Keratinocyte (primary cell): ENCODE measurements at regions not wholly inside any gene's neighbourhood (a gene's known extent, or its start where the extent isn't known, plus 50 kb on each side); places are given as distances from the start of the nearest gene placed in this dataset.
"Not testable (repeated sequence)": the region's sequence is repeated elsewhere in the genome, so short reads cannot be mapped to it uniquely, and the experiment has no call there.

ENCODE experiments used
- DNase-seq: peaks from one replicate; pipeline ENCODE4 v3.0.0-alpha.2; 2011; ENCODE audit warnings: low read depth, missing footprints, low spot score
- FAIRE-seq: peaks from 2 replicates; lab custom pipeline; 2011; peaks lifted over from hg19 to GRCh38; lab: Jason Lieb, UNC
- H2AFZ ChIP-seq: 2 replicates; pipeline ENCODE4 v1.6.0; 2012; ENCODE audit warnings: low read length, control low read depth, inconsistent platforms; ENCODE audit not compliant: control insufficient read depth
- H3K27ac ChIP-seq: 2 replicates; pipeline ENCODE4 v1.5.1; 2011; ENCODE audit warnings: low read length; ENCODE audit not compliant: control insufficient read depth, insufficient read depth
- H3K27me3 ChIP-seq: 3 replicates; pipeline ENCODE4 v1.6.0; 2011; ENCODE audit warnings: low read length; ENCODE audit not compliant: control insufficient read depth, insufficient read depth; ENCODE audit errors: extremely low read depth
- H3K36me3 ChIP-seq, 2 experiments: 2 replicates in 1 of 2; 3 replicates in 1 of 2; pipeline ENCODE4 v1.5.1; 2011; ENCODE audit warnings: low read length in 2 of 2, mild to moderate bottlenecking in 1 of 2; ENCODE audit not compliant: control insufficient read depth in 2 of 2, insufficient read depth in 2 of 2; ENCODE audit errors: extremely low read depth in 1 of 2
- H3K4me1 ChIP-seq: 3 replicates; pipeline ENCODE4 v1.5.1; 2011; ENCODE audit warnings: low read length; ENCODE audit not compliant: control insufficient read depth, insufficient read depth; ENCODE audit errors: extremely low read depth
- H3K4me2 ChIP-seq: 3 replicates; pipeline ENCODE4 v1.6.0; 2011; ENCODE audit warnings: low read depth, low read length; ENCODE audit not compliant: control insufficient read depth, insufficient read depth; ENCODE audit errors: extremely low read depth
- H3K4me3 ChIP-seq, 3 experiments: fragments of 200-600 bp in 1 of 3; sonication (generic) in 1 of 3; 2 replicates in 2 of 3; 3 replicates in 1 of 3; pipeline ENCODE4 v1.5.1; 2011 to 2016; ENCODE audit warnings: low read length in 3 of 3, mild to moderate bottlenecking in 3 of 3, control low read depth in 2 of 3, inconsistent platforms in 1 of 3, low read depth in 1 of 3, mixed read lengths in 1 of 3, mixed run types in 1 of 3, moderate library complexity in 1 of 3; ENCODE audit not compliant: control insufficient read depth in 2 of 3, insufficient read depth in 2 of 3; ENCODE audit errors: extremely low read depth in 1 of 3
- H3K79me2 ChIP-seq: 2 replicates; pipeline ENCODE4 v1.6.0; 2012; ENCODE audit warnings: low read length; ENCODE audit not compliant: control insufficient read depth, insufficient read depth
- H3K9ac ChIP-seq: 3 replicates; pipeline ENCODE4 v1.6.0; 2011; ENCODE audit warnings: low read length; ENCODE audit not compliant: control insufficient read depth, insufficient read depth; ENCODE audit errors: extremely low read depth
- H3K9me1 ChIP-seq: 3 replicates; pipeline ENCODE4 v1.6.0; 2011; ENCODE audit warnings: low read length; ENCODE audit not compliant: control insufficient read depth, insufficient read depth; ENCODE audit errors: extremely low read depth
- H3K9me3 ChIP-seq: 2 replicates; pipeline ENCODE4 v1.5.1; 2012; ENCODE audit warnings: low read depth, low read length; ENCODE audit not compliant: control insufficient read depth
- H4K20me1 ChIP-seq: 3 replicates; pipeline ENCODE4 v1.6.0; 2011; ENCODE audit warnings: low read length; ENCODE audit not compliant: control insufficient read depth, insufficient read depth; ENCODE audit errors: extremely low read depth
- EZH2 ChIP-seq: IDR thresholded peaks from one replicate; pipeline ENCODE4 v1.6.1; 2012; ENCODE audit warnings: inconsistent platforms, mild to moderate bottlenecking, low read length, moderate library complexity
- dilution Hi-C: fragments of 300-500 bp; cut with MboI; formaldehyde crosslinking; loops from one replicate; pipeline ENCODE4 v1.7.0; 2020; ENCODE audit warnings: low sequenced_read_pairs; ENCODE audit not compliant: extremely low pct_ligation_motif_present
- TF ChIP-seq, protein P1 (sequence below), 3 experiments: IDR thresholded peaks in 1 of 3; conservative IDR thresholded peaks in 1 of 3; optimal IDR thresholded peaks in 1 of 3; 2 replicates in 2 of 3; 3 replicates in 1 of 3; pipeline versions ENCODE3 to v1.5.1; 2011; ENCODE audit warnings: low read length in 3 of 3, mild to moderate bottlenecking in 3 of 3, moderate library complexity in 2 of 3, control low read depth in 1 of 3, inconsistent platforms in 1 of 3; ENCODE audit not compliant: insufficient read depth in 2 of 3; ENCODE audit errors: extremely low read depth in 1 of 3

GRCh38 chr11:86877503-86877902 is 77.2 kb downstream of the PRSS23 start:
- Histone ChIP-seq H3K79me2 (no peaks in the 10 kb centered on the region), H3K4me2 (no peak overlapping the region), H3K4me3 (no peak overlapping the region), H2AFZ (no peak overlapping the region), H4K20me1 (no peaks in the 10 kb centered on the region), H3K36me3 (no peaks in the 10 kb centered on the region), H3K9me3 (no peaks in the 10 kb centered on the region), H3K27ac (no peak overlapping the region), H3K27me3 (no peaks in the 10 kb centered on the region), H3K9me1 (no peaks in the 10 kb centered on the region), H3K4me1 (no peaks in the 10 kb centered on the region), H3K9ac (no peak overlapping the region)
- dilution Hi-C loops, result no loop called here
- FAIRE-seq, result no peak
- no peak for DNase-seq
- TF ChIP-seq, protein P1, sequence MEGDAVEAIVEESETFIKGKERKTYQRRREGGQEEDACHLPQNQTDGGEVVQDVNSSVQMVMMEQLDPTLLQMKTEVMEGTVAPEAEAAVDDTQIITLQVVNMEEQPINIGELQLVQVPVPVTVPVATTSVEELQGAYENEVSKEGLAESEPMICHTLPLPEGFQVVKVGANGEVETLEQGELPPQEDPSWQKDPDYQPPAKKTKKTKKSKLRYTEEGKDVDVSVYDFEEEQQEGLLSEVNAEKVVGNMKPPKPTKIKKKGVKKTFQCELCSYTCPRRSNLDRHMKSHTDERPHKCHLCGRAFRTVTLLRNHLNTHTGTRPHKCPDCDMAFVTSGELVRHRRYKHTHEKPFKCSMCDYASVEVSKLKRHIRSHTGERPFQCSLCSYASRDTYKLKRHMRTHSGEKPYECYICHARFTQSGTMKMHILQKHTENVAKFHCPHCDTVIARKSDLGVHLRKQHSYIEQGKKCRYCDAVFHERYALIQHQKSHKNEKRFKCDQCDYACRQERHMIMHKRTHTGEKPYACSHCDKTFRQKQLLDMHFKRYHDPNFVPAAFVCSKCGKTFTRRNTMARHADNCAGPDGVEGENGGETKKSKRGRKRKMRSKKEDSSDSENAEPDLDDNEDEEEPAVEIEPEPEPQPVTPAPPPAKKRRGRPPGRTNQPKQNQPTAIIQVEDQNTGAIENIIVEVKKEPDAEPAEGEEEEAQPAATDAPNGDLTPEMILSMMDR (optimal IDR thresholded peaks at IDR 0.05 in 1 of 3, IDR thresholded peaks at IDR 0.05 in 1 of 3, conservative IDR thresholded peaks at IDR 0.05 in 1 of 3; ENCODE audit: extremely low read depth in 1 of 3, insufficient read depth in 2 of 3, low read length in 3 of 3), result no peak
- no peak for TF ChIP-seq EZH2

DNA sequence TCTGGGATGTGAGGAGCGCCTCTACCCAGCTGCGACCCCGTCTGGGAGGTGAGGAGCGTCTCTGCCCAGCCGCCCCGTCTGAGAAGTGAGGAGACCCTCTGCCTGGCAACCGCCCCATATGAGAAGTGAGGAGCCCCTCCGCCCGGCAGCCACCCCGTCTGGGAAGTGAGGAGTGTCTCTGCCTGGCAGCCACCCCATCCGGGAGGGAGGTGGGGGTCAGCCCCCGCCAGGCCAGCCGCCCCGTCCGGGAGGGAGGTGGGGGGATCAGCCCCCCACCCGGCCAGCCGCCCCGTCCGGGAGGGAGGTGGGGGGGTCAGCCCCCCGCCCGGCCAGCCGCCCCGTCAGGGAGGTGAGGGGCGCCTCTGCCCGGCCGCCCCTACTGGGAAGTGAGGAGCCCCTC is 76.0 kb downstream of the FZD4 start:
- H3K79me2 ChIP-seq, H3K27me3 ChIP-seq, H3K9me3 ChIP-seq, H3K4me2 ChIP-seq, H3K36me3 ChIP-seq, H3K27ac ChIP-seq, dilution Hi-C loops, FAIRE-seq, H3K9ac ChIP-seq, DNase-seq, H2AFZ ChIP-seq, H3K4me3 ChIP-seq, H4K20me1 ChIP-seq, H3K9me1 ChIP-seq, H3K4me1 ChIP-seq: not testable (repeated sequence)

- TF ChIP-seq, protein P1 (optimal IDR thresholded peaks at IDR 0.05 in 1 of 3, IDR thresholded peaks at IDR 0.05 in 1 of 3, conservative IDR thresholded peaks at IDR 0.05 in 1 of 3; ENCODE audit: extremely low read depth in 1 of 3, insufficient read depth in 2 of 3, low read length in 3 of 3), result no peak
- no peak for TF ChIP-seq EZH2
- no peak overlapping the region for H2AFZ ChIP-seq
- no peak overlapping the region for H3K27ac ChIP-seq
- H3K4me1 ChIP-seq, result no peaks in the 10 kb centered on the region
- no peaks in the 10 kb centered on the region for H4K20me1 ChIP-seq
- H3K79me2 ChIP-seq, result no peaks in the 10 kb centered on the region
- no peak for FAIRE-seq
- dilution Hi-C loops, result no loop called here
- no peaks in the 10 kb centered on the region for H3K27me3 ChIP-seq
- no peak overlapping the region for H3K9ac ChIP-seq
- H3K9me1 ChIP-seq, result no peaks in the 10 kb centered on the region
- no peaks in the 10 kb centered on the region for H3K9me3 ChIP-seq
- no peak for DNase-seq
- no peak overlapping the region for H3K4me2 ChIP-seq
- no peak overlapping the region for H3K4me3 ChIP-seq
- H3K36me3 ChIP-seq, result no peaks in the 10 kb centered on the region
Measured at GRCh38 chr11:86885311-86885710, 69.9 kb downstream of the FZD4 start.
